HS-5 (cell line): ENCODE measurements at regions not wholly inside any gene's neighbourhood (a gene's known extent, or its start where the extent isn't known, plus 50 kb on each side); places are given as distances from the start of the nearest gene placed in this dataset.

ENCODE experiments used
- DNase-seq: peaks from one replicate; pipeline ENCODE4 v3.0.0-alpha.2; 2012; ENCODE audit warnings: low read depth

DNA sequence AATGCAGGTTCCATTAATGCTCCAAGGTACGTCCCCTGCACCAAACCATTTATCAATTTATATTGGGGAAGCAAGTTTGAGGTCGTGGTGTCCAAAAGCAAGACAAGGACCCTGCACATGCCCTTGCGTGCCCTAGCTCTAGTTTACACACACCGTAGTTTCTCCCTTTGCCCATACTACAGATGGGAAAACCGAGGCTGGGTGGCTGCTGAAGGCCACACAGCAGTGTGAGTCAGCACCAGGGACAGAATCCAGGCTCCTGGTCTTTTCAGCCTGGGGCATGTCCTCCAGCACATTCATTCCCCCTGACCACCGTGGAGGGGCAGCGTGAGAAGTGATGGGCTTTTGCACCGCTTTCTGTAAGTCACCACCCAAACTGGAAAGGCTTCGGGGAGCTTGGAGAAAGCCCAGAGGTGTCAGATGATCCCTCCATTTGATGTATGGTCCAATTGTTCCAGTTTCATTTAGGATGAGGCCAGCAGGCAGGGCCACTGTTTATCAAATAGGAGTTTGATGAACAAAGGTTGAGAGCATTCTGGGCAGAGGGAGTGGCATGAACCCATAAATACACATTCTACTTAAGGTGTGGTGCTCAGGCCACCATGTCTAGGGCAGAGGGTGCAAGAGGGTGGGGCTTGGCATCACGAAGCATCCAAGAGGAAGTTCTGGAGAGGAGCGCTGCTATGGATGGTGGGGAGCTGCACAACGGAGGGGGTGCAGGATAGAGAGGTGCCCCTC, 274.1 kb downstream of the HAUS1 start:
- no peak for DNase-seq

GRCh38 chr18:46378864-46379207, 274.7 kb downstream of the HAUS1 start:
- DNase-seq = no peak

DNA sequence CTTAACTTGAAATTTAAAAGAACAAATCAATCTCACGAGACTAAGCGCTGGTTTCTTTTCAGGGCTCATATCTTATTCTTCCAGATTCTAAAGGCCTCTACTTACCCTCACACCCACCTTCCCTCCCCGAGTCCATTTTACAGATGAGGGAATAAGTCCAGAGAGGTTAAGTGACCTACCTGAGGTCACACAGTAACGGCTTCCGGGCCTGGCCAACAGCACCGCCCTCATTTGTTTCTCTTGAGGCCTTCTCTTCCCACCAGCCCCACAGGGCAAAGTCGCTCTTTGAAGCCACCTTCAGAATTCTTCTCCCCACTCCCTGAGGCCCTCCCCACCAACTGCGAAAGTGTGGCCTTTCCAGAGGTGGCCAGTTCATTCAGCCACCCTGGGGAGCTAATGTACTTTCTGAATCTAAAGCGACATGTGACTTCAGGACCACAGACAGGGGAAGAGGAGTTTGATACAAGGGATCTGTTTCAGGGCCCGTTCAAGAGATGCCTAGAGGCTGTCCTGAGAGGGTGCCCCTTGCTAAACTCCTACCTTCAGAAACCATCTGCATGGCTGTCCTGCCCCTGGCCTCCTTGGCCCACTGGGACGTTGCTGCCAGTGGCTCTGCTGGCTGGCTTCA, 275.3 kb downstream of the HAUS1 start:
- DNase-seq = no peak

DNA sequence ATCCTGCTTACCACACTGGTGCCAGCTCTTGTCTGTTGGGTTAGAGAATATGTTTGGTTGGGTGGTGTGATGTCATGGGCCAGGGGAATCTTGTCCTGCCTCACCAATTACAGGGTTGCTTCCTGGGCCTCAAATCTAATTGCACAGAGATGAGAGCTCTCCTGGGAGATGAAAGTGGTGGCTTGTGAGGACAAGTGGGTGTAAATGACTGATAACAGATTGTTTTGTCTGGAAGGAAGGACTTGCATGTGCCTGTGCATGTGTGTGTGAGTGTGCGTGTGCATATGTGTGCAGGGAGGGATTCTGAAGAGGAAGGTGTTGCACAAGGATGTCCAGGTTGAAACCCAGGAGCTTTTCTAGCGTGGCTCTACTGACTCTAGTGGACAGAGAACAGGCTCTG, 271.9 kb downstream of the LOXHD1 start:
- DNase-seq = no peak

DNA sequence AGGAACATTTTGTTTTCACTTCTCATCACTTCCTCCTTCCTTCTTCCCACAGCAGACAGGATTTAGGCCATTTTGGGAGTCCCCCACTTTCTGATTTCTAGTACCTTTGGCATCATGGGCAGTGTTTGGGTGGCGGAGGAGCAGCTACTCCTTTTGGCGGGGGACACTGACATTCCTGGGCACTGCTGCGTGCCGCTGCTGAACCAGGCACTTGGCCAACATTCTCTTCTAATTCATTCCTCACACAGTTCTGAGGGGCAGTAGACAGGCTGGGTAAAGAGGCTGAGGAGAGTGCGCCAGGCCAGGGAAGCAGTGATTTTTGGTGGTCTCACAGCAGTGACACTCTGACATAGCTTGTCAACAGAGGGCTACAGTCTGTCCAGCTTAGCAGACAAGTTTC, 270.2 kb downstream of the LOXHD1 start:
- DNase-seq = no peak

GRCh38 chr18:46387441-46388131, 269.4 kb downstream of the LOXHD1 start:
- DNase-seq = no peak

- DNase-seq = no peak
These were observed 268.7 kb downstream of the LOXHD1 start for GRCh38 chr18:46388286-46388685.

DNA sequence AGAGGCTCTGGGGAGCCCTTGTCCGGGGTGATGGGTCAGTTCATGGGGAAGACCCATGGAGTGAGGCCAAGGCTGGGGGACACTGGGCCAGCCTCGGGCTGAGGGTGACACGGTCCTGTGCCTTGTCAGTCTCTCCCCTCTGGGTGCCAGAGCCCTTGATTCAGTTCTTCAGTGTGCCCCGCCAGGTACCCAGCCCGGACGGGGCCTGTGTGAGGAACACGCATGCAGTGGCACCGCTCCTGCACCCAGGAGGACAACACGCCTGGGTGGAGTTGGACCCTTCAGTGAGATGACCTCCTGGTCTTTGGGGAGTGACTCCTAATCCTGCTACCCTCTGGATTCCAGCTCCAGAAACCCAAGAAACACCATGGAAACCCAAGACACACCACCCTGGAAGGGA, 264.4 kb downstream of the LOXHD1 start:
- no peak for DNase-seq

DNA sequence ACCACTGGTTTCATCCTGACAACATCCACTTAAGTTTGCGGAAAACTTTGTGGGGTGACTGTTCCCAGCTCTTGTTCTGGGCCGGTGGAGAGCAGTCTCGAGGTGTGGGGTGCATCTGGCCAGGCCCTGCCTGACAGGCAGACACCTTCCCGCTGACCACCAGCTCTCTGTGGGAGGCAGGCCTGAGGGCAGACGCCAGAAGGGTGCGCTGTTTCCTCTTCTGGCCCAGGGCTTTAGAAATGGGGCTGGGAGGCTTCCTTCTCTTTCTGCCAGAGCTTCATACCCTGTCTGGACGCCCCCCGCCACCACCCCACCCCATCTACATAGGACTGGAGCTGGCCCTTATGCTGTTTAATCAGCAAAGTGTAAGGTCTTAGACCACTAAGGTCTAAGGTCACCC, 263.8 kb downstream of the LOXHD1 start:
- no peak for DNase-seq

DNA sequence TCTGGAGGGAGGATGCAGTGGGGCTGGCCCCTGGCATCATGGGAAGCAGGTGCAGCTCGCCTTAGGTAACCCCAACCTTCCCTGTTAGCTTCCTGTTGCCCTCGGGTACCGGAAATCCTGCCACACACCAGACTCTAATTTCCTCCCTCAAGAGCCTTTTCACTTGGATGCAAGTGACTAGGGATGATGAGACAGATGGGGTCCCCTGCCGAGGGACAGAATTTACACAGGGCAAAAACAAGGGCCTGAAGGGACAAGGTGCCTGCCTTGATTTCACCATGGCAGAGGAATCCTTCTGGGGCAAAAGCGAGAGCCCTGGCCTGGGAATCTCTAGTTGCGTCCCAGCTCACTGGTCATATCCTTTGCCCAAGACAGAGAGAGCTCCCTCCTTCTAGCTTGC, 263.1 kb downstream of the LOXHD1 start:
- no peak for DNase-seq

- DNase-seq = no peak
These were observed 261.2 kb downstream of the LOXHD1 start for GRCh38 chr18:46395795-46396194.

DNA sequence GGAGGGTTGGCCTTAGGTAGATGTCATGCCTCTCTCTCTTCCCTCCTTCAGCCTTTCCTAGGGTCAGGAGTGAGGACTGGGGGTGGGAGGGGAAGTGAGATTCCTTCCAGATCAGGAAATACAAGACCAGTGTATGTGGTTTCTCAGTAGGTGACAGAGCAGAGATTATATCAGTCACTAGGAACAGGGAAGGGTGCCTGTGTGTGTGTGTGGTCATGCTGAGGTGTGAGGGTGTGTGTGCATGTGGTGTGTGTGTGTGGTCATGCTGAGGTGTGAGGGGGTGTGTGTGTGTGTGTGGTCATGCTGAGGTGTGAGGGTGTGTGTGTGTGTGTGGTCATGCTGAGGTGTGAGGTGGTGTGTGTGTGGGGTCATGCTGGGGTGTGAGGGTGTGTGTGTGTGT, 259.8 kb downstream of the LOXHD1 start:
- no peak for DNase-seq

DNA sequence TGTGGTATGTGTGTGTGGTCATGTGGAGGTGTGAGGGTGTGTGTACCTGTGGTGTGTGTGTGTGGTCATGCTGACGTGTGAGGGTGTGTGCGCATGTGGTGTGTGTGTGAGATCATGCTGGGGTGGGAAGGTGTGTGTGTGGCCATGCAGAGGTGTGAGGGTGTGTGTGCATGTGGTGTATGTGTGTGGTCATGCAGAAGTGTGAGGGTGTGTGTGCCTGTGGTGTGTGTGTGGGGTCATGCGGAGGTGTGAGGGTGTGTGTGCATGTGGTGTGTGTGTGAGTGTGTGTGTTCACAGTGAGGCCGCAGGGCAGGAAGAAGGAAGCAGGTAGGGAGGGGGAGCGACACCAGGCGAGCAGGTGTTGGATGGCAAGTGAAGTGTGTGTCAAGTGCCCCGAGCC, 259.0 kb downstream of the LOXHD1 start:
- DNase-seq = no peak

DNA sequence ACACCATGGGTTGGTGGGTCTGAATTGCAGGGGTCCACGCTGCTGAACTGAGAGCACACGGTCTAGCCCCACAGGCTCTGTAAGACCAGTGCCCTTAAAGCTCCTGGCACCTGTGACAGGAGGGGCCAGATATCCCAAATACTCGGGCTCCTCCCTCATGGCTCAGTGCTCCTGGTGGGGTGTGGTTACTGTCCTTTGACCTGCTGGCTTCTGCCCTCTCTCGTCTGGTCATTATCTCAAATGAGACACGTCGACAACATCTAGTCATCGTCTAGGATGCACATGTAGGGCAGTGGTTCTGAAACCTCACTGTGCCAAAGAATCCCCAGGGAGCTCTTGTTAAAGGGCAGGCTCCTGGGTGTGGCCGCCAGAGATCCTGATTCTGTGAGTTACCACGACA, 258.4 kb downstream of the LOXHD1 start:
- no peak for DNase-seq

DNA sequence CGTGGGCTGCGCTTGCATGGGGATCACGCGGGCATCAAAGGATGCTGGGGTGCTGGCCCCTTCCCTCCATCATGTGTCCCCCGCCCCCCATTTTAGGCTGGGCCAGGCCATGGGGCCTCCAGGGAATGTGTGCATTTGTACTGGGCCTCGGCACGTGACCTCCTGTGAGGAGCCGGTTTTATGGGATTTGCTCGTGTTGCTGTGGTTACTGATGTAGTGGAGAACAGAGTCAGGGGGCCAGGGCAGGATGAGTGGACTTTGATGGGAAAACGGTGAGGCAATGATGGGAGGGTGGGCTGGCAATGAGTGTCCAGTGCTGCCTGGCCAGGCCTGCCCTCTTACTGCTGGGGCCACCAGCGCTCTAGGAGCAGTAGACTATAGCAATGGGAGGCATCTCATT, 257.7 kb downstream of the LOXHD1 start:
- no peak for DNase-seq

DNA sequence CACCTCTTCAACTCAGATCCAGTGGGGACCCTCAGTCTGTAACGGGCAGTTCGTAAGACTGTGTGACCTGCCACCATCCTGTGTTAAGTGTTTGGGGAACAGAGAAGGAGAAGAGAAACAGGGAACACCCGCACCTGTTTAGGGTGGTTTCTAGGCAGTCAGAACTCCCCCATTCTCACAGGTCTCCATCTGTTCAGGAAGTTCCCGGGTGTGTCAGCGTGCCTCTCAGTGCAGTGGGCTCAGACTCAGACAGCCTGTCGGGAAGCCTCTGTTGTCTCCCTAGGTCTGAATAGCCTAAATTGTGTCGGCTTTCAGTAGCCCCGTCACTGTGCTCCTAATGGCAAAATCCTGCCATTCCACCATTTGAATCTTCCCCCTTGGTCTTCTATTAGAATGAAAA, 256.6 kb downstream of the LOXHD1 start:
- no peak for DNase-seq

GRCh38 chr18:46401486-46402070, 255.4 kb downstream of the LOXHD1 start:
- DNase-seq = no peak

- DNase-seq = no peak
These were observed 254.6 kb downstream of the LOXHD1 start for GRCh38 chr18:46402396-46402795.

- no peak for DNase-seq
These were observed 254.1 kb downstream of the LOXHD1 start for GRCh38 chr18:46402945-46403344.

- no peak for DNase-seq
These were observed 251.0 kb downstream of the LOXHD1 start for GRCh38 chr18:46405832-46406538.

DNA sequence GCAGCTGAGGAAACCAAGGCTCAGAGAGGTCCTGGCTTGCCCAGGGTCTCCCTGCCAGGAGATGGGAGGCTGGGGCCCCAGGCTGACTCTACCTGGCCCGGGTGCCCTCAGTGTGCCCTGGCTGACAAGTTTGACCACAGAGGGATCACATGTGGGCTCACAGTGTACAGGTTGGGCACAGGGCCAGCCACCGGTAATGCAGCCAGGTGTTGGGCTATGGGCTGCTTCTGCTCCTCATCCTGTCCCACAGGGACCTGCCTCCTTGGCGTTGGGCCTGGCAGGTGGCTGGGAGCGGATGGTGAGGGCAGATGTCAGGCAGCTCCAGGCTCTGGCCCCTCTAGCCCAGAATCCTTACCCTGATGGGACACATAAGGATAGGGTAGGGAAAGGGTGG, 250.5 kb downstream of the LOXHD1 start:
- DNase-seq = no peak

GRCh38 chr18:46407486-46408166, 249.4 kb downstream of the LOXHD1 start:
- DNase-seq = no peak
